Stimulated activated CD4-positive, alpha-beta T cell treated with anti-CD3 and anti-CD28 coated beads, Interleukin-1b, Interleukin-23, amount 100 ng/mL, for 4 hours (primary cell): ENCODE measurements at regions not wholly inside any gene's neighbourhood (a gene's known extent, or its start where the extent isn't known, plus 50 kb on each side); places are given as distances from the start of the nearest gene placed in this dataset.

Source experiments
- DNase-seq, 2 donors: peaks; one replicate each; pipeline ENCODE4 v3.0.0-alpha.2; 2020; ENCODE audit warnings: low read depth in 2 of 2

DNA sequence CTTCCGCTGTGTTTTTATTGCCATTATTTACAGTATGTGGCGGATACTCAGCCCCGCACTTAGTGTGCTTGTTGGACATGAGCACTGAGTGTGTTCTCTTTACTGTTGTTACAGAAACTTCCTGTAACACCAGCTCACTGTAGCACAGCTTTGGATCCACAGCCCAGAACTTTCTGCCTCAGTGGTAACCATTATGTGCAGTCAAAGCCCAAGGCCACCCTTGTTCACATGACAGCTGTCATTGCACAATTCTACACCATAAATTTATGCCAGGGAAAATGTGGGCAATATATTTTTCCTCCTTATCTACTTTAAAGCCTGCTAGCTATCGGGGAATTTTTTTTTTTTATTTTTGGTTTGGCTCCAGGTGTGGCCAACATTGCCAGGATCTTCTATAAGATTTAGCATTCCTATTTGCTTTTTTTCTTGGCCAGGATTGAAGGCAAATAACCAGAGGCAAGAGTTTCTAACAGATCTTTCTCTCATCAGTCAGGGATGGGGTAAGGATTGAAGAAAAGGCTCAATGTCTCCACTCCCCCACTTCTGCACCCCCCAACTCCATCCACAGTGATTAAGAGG lies 176.0 kb upstream of the PELI2 start:
- no peak for DNase-seq

DNA sequence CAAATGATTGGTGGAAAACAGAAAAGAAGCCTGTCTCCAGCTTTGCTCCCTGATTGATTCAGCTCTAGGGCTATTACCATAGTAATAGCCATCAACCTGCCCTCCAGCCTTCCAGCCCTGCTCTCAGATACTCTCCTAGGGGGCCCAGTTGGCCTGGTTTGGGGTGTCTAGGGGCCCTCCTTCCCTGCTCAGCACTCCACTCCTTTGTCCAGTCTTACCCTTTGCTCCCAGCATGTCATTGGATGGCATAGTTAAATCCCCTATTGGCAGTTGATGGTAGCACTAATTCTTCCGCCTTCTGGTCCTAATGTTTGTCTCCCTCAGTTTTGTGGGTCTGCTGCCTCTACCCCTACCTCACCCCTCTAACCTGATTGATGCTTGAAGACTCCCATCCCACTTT lies 175.4 kb upstream of the PELI2 start:
- DNase-seq: no peak

DNA sequence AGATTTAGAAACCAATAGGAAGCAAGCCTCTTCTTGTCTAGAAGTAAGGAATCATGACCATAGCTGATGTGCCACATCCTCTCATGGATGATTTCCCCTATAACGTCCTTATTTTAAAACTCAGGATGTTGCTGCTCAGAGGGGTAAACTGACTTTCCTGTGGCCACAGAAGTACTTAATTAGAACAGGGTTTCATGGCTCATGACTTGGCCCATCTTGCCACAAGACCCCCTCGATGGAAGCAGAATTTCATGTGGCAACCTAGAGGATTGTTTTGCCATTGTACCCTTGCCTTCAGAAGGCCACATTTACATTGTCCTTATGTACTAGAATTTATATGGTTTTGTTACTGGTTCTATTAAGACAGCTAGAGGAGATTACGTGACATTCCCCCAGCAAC lies 173.5 kb upstream of the PELI2 start:
- DNase-seq: no peak

DNA sequence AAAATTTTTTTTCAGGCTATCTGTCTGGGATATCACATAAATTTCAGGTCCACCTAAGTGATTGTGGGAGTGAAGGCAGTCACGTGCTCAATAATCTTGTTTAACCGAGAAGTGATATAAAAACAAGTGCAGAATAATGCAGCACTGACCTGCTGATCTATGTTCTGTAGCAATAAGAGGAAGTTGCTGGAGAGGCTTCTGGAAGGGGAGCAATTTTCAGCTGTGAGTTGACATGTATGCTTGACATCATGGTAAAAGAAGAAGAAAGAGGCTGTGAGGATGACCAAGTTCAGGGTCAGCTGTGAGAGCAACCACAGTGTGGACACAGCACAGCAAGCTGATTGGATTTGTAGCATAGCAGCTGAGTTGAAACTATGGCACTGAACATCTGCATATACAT lies 172.0 kb upstream of the PELI2 start:
- no peak for DNase-seq

DNA sequence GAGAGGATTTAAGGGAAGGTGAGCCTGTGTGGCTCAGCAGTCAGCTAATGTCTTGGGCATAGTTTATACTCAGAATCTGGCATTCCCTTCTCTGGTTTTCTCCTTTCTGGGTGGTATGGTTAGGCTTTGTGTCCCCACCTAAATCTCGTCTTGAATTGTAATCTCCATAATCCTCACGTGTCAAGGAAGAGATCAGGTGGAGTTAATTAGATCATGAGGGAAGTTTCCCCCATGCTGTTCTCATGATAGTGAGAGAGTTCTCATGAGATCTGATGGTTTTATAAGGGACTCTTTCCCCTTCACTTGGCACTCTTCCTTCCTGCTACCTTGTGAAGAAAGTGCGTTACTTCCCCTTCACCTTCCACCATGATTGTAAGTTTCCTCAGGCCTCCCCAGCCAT lies 169.8 kb upstream of the PELI2 start:
- no peak for DNase-seq

DNA sequence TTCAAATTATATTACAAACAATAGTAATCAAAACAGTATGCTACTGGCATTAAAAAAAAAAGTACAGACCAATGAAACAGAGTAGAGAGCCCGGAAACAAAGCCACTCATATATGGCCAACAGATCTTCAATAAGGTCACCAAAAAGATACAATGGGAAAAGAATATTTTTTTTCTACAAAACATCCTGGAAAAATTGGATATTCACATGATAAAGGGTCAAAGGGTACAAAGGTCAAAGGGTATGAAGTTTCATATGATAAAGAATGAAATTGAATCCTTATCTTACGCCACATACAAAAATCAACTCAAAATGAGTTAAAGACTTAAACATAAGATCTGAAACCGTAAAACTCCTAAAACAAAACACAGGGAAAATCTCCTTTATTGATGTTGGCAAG lies 168.5 kb upstream of the PELI2 start:
- DNase-seq: no peak

DNA sequence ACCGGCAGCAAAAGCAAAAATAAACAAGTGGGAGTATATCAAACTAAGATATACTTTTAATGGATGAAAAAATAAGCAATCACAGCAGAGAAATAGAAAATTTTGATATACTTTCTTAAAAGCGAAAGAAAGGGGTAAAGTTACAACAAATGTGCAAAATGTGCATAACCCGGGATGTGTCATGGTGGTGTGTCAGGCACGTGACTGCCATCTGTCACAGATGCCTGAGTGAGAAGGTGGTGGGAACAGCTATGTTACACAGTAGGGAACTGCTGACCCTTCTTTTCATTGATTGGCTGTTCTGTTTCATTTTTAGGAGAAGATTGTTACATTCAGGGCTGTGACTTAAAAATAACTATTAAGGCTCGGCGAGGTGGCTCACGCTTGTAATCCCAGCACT lies 168.1 kb upstream of the PELI2 start:
- no peak for DNase-seq

DNA sequence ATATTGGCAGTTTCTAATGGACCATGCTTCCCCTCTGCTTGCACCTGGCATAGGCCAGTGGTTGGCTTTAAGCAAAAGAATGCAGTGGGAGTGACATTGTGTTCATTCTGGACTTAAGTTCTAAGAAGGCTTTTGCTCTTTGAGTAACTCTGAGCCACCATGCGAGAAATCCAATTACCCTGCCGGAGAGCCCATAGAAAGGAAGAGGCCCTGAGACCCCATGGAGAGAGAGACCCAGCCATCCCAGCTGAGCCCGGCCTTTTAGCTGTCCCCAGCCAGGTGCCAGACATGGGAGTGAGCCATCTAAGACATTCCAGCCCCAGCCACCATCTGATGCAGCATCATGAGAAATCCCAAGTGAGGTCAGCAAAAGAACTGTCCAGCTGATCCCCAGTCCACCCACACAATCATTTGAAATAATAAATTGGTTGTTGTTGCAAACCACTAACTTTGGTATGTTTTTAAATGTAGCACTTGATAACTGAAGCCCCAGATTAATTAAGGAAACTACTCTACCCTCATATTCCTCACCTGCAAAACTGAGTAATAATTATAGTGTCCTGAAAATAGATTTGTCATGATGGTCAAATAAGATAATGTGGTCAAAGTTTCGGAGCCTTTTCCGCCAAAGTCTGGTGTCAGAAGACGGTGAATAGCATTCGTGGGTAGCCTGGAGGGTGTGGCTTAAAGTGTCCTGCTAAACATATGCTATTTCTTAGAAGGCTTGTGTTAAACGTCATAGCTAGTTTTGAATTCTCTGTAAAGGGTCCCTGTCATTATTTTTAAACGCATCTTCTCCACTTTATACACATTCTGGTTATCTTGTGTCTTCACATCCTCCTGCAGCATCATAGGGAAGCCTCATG lies 166.6 kb upstream of the PELI2 start:
- no peak for DNase-seq

DNA sequence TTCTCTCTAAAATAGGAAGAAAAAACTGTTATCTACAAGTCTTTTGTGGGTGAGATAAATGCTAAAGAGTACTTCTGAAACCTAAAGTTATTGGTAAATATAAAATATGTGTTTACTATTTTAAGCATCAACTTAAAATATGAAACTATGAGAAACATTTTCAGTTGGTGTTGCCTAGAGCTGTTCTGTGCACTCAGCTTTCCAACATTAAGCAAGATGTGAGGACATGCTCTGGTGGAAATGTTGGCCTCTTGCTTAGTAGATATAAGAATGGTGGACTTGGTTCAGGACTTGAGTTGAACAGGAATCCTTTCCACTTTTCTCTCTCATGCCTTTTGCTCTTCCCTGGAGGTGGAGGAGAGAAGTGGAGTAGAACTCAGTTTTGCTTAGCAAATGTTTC lies 164.1 kb upstream of the PELI2 start:
- DNase-seq: no peak

DNA sequence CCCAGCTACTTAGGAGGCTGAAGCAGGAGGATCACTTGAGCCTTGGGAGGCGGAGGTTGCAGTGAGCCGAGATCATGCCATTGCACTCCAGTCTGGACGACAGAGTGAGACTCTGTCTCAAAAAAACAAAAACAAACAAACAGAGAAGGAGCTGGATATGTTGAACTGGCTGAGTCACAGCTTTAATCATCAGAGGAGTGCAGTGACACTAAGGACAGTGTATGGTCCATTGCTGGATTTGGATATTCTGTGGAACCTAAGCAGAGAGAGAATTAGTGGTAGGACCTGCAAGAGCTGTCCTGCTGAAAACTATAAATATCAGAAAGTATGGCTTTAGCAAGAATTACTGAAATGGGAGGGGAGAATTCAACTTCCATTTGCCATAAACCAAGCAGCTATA lies 163.0 kb upstream of the PELI2 start:
- DNase-seq: no peak

DNA sequence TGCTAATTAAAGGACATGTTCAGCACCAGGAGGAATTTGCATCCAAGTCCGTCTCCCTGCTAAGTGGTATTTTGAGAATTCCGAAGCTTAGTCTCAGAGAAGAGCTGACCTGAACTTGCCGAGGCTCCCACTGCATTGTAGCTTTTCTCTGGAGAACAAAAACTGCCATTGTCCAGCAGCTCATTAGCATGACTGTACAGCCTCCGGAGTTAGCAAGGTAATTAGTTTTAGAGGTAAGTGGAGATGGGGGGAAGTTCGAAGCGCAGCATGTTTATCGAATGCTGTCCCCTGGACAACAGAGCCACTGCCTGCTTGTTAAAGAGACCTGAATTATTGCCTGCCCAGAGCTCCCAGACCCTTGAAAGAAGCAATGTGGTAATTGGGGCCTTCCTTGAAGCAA lies 160.3 kb upstream of the PELI2 start:
- DNase-seq: no peak

DNA sequence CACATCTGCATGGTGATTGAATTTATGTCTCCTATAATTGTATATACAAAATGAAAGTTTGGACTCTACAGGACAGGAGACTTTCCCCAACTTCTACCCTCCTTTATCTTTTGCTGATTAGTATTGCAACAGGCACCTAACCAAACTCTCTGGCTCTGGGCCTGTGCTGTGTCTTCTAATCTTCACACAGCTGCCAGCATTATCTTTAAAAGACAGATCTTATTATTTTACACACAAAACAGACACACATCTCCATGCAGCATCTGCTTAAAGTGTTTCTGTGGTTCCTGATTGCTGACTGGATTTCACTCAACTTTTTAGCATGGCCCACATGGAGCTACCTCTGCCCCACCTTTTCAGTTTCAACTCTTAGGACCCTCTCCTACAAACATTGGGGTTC lies 154.9 kb upstream of the PELI2 start:
- DNase-seq: no peak

DNA sequence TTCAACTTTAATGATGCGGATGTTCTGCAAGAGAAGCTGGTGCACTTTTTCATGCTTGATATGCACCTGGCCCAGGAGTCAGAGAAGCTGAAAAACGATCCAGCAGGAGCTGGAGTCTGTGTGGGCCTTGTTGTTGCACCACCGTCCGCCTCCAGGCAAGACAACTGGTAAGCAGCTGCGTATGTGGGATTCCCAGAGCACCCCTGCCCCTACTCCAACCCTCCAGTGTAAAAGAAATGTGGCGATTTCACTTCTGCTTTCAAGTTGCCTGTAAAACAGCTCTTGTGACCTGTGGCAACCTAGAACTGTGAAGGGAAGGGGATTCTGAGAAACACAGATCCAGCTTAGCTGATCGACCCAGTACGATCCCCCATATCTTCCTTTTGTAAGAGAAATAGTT lies 154.1 kb upstream of the PELI2 start:
- no peak for DNase-seq

DNA sequence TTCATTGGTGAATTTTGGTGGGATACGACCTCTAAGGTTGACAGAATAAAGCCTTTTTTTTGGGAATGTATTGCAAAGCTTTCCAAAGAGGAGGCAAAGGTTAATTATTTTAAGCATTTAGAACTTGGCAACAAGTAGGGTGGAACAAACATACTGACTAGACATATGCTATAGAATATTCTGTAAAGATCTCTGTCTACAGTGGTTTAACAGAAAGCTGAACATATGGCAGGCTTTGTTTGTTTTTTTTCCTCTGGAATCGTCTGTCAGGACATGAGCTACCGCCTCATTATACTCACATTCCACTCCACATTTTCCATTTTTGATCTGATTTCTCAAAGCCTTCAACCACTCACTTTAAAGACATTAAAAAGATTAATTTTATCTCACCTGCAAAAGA lies 153.4 kb upstream of the PELI2 start:
- DNase-seq: no peak

DNA sequence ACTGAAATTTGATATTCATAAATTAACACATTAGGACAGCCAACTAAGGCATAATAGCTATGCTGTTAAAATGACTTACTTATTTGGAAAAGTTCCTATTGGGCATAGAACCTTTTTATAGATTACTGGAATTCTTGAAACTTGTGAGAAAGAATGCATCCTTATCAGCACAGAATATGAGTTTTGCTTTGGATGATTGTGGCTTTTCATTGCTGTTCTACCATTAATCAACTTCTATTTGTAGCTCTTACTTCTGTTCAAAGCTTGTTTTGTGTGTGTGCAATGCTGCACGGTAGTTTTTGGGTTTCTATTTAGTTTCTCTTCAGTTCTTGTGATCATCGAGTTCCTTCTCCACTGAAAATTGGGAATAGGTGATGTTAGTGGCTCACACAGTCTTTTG lies 152.4 kb upstream of the PELI2 start:
- DNase-seq: no peak

DNA sequence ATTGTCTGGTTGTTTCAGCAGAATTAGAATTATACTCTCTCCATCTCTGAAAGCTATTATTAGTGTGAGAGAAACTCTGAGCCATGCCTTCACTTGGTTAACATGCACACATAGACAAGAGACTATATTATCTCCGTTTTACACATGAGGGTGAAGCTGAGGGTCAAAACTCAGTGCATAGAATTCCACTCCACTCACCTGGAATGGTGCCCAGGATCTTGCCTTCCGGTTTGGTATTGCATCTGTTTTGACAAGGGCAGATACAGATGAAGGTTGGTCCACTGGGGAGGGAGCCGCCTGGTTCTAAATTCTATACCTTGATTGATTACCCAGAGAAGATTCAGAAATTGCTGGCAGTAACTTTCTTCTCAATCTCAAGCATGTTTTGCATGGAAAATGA lies 149.5 kb upstream of the PELI2 start:
- no peak for DNase-seq

DNA sequence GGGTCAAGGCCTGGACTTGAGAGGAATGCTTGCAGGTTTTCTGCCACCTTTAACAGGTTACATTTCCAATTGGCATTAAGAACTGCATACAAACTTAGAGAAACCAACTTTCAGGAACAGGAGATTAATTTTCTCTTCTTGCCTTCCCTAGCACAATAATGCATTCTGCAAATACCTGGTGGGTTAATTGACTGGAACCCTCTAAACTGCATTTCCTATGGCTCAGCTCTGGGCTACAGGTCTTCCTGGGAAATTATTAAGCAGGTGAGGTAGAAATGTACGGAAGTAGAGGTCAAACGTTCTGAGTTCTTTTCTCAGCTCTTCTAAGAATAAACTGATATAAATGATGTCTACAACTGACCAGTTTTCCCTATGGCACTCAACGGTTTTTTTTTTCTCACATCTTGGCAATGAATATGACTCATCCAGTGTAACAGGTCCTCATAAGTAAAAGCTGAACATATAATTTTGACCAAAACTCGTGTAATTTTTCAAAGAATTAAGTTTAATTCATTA lies 144.9 kb upstream of the PELI2 start:
- no peak for DNase-seq

DNA sequence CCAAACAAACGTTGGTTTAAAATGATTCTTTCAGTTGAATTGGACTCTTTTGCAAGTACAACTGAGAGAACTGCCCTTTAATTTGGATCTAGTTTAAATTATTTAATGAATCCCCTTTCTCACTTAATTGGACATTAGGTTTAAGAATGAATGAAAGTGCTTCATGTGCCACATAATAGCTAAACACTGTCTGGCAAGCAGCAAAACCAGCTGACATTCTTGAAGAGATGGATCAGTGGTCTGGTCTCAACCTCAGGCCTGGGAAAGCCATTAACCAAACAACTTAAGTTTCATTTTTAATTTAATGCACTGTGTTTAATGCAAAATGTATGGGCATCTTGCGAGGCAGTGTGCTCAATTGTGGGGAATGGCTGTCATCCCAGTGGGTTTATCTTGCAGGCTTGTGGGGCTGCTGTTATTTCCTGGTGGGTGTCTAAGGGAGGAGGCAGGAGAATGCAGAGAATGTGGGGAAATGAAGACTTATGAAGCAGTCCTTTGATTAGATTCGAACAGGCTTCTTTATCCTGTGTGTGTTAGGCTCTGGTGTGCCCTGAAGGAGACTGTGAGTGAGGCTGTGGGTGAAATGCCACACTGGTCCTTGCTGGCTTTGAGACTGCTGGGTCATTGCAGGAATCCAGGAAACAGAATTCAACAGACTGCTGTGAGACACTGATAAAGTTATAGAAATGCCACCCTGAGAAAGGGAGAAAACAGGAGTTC lies 144.1 kb upstream of the PELI2 start:
- DNase-seq: no peak

DNA sequence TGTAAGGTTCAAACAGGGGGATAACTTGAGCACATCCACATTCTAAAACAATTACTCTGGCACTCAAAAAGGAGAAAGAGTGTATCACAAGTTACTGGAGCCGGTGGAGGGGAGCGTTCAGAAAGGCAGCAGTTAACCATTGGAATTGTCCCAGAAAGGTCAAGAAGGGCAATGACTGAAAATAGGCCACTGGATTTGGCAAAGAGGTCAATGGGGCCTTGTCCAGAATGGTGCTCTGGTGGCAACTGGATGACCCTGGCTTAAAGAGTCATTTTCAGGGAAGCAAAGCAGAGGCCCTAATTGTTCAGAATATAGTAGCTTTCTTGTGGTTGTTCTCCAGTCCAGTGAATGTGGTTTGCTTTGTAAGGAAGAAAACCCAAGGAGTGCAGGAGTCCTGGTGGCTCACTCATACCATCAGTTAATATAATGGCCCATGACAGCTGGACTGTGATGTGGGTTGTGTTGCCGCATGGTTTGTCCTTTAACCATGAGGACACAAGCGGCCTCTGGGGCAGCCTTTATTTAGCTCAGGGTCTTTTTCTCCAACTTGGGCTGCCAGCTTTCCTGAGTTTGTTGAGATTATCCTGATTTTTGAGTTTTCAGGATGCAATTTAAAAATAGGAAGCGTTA lies 142.8 kb upstream of the PELI2 start:
- no peak for DNase-seq

DNA sequence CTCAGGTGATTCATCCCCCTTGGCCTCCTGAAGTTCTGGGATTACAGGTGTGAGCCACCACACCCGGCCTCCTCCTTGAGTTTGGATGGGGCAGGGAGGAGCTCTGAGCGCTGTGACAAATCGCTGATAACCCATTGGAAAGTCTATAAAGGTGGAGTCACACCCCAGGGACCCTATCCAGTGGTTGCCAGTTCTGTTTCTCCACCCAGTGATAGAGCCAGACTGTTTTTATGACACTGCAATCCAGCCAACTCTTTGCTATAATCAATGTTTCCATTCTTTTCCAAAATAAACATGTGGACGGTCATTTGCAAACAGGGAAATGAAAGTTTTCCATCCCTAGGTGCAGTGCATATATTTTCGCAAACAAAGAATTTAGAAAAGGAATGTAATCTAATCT lies 142.0 kb upstream of the PELI2 start:
- no peak for DNase-seq

DNA sequence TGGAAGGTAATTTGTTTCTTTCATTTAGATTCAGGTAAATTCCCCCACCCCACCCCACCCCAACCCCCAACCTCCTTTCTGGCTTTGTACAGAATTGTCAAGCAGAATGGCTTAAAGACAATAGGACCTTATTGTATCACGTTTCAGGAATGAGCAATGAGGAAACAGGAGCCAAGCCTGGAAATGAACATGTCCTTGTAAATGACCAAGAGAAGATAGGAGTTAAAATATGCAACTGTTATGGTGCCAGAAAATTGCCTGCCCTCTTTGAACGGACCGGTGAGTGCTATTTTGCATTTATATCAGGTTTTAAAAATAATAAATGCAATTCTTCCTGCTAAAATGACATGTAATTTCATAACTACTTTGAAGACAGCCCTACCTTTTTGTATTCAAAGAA lies 141.6 kb upstream of the PELI2 start:
- no peak for DNase-seq

DNA sequence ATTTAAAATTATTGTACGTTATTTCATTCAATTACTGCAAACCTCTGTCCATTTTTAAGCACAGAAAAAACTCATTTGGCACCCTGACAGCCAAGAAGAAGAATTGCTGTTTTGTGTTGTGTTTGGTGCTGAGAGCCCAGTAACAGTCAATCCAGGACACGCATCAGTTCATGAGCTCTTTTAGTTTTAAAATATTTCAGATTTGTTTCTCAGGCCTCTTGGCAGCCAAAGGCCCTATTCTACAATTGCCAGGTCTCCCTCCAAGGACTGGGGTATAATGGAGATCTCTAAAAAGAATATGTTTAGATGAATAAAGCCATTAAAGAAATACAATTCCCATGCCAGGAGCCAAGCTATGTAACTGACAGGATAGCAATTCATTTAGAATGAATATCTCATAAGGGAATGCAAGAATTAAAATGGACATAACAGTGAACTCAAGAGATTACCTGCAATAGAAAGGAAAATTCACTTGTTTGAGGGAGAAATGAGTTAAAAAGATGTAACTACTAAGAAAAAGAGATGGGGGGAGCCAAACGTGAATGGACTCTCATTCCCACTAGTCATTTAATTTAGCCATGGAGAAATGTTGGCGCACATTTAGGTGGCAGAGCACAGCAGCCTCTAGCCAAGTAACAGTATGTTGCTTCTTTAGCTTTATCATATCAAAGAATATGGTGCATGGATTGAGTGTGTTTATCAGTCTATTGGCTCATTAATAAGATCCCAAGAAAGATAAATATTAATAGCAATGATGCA lies 140.6 kb upstream of the PELI2 start:
- no peak for DNase-seq
